ENCODE measurements at regions not wholly inside any gene's neighbourhood (a gene's known extent, or its start where the extent isn't known, plus 50 kb on each side); places are given as distances from the start of the nearest gene placed in this dataset.

DNA sequence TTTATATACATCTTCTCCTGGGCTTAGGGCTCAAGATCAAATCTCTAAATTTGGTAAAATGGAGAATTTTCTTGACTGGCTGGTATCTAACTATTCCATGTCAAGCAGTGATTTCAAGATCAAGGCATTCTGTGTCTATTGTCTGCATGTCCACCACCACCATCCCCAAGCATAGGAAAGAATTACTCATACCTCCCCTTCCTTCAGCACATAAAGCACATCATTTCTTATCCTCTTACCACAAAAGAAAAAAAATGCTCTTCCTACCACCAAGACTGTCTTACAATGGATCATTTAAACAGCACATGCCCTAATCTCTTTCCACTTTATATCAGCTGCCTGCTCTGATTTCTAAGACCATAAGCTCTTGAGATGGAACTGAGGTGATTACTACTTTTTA lies 470.5 kb upstream of the THBS1 start:
- TF ChIP-seq, protein P1, sequence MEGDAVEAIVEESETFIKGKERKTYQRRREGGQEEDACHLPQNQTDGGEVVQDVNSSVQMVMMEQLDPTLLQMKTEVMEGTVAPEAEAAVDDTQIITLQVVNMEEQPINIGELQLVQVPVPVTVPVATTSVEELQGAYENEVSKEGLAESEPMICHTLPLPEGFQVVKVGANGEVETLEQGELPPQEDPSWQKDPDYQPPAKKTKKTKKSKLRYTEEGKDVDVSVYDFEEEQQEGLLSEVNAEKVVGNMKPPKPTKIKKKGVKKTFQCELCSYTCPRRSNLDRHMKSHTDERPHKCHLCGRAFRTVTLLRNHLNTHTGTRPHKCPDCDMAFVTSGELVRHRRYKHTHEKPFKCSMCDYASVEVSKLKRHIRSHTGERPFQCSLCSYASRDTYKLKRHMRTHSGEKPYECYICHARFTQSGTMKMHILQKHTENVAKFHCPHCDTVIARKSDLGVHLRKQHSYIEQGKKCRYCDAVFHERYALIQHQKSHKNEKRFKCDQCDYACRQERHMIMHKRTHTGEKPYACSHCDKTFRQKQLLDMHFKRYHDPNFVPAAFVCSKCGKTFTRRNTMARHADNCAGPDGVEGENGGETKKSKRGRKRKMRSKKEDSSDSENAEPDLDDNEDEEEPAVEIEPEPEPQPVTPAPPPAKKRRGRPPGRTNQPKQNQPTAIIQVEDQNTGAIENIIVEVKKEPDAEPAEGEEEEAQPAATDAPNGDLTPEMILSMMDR (IDR thresholded peaks at IDR 0.05; ENCODE audit: insufficient read depth, low read length, poor library complexity, severe bottlenecking): no peak
- no peak for TF ChIP-seq EZH2phosphoT487 (conservative IDR thresholded peaks at IDR 0.05; ENCODE audit: low read length)

Measured in SU-DHL-6 (cell line).